Tibial artery (tissue), 4 donors: ENCODE measurements at regions not wholly inside any gene's neighbourhood (a gene's known extent, or its start where the extent isn't known, plus 50 kb on each side); places are given as distances from the start of the nearest gene placed in this dataset.

Source experiments
- DNase-seq, 2 donors: peaks; one replicate each; pipeline ENCODE4 v3.0.0-alpha.2; 2019
- H3K27ac ChIP-seq, 2 donors: fragments of 200-600 bp; sonication (generic) in 1 of 2; 1 replicate in 1 of 2; 2 replicates in 1 of 2; pipeline ENCODE4 v1.5.1; 2018 to 2019; ENCODE audit warnings: mild to moderate bottlenecking in 1 of 2
- H3K27me3 ChIP-seq, 2 donors: fragments of 200-600 bp; sonication (generic) in 1 of 2; one replicate each; pipeline versions ENCODE4 v1.5.1 to v1.6.0; 2016 to 2019
- H3K36me3 ChIP-seq, 3 donors: fragments of 200-600 bp; sonication (generic) in 2 of 3; one replicate each; pipeline ENCODE4 v1.5.1; 2016 to 2019; ENCODE audit warnings: mild to moderate bottlenecking in 2 of 3
- H3K4me1 ChIP-seq, 4 donors: fragments of 200-600 bp; sonication (generic) in 2 of 4; 1 replicate in 3 of 4; 2 replicates in 1 of 4; pipeline ENCODE4 v1.5.1; 2016 to 2019
- H3K4me3 ChIP-seq, 2 donors: fragments of 200-600 bp; sonication (generic) in 1 of 2; 1 replicate in 1 of 2; 2 replicates in 1 of 2; pipeline ENCODE4 v1.5.1; 2018 to 2019; ENCODE audit warnings: mild to moderate bottlenecking in 2 of 2
- H3K9me3 ChIP-seq, 3 donors: fragments of 200-600 bp; sonication (generic) in 1 of 3; one replicate each; pipeline ENCODE4 v1.5.1; 2016 to 2019
- intact Hi-C: fragments of 100-400 bp; cut with DNase I; formaldehyde crosslinking; loops from one replicate; pipeline ENCODE4 v1.15.0; 2023; ENCODE audit warnings: low total_unique reads
- TF ChIP-seq, protein P1 (sequence below), 2 experiments: fragments of 200-600 bp in 1 of 2; fragments of 450-650 bp in 1 of 2; IDR thresholded peaks; one replicate each; pipeline ENCODE4 v1.5.1; 2017 to 2019; ENCODE audit warnings: antibody characterized with exemption in 2 of 2, mild to moderate bottlenecking in 1 of 2, moderate library complexity in 1 of 2

DNA sequence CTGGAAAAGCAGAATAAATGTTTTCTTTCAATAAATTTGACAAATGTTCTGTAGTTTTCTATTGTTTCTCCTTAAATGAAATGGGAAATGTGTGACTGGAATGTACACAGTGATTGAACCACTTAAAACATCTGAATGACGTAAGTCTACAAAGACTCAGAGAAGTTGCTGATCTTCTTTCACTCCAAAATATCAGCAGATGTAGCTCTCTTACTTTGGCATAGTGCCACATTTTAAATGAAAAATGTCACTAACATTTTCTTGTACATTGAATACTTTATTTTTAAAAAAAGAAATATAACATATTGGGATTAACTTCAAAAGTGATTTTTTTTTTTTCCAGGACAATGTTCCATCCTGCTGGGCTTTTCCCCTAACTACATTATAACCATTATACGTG, 565.6 kb downstream of the TMEM182 start:
- Histone ChIP-seq H3K36me3 (no peaks in the 10 kb centered on the region), H3K4me3 (no peak overlapping the region), H3K27me3 (no peaks in the 10 kb centered on the region), H3K9me3 (no peaks in the 10 kb centered on the region), H3K4me1 (no peaks in the 10 kb centered on the region), H3K27ac (no peak overlapping the region)
- no peak for DNase-seq
- intact Hi-C loops, result no loop called here
- TF ChIP-seq, protein P1, sequence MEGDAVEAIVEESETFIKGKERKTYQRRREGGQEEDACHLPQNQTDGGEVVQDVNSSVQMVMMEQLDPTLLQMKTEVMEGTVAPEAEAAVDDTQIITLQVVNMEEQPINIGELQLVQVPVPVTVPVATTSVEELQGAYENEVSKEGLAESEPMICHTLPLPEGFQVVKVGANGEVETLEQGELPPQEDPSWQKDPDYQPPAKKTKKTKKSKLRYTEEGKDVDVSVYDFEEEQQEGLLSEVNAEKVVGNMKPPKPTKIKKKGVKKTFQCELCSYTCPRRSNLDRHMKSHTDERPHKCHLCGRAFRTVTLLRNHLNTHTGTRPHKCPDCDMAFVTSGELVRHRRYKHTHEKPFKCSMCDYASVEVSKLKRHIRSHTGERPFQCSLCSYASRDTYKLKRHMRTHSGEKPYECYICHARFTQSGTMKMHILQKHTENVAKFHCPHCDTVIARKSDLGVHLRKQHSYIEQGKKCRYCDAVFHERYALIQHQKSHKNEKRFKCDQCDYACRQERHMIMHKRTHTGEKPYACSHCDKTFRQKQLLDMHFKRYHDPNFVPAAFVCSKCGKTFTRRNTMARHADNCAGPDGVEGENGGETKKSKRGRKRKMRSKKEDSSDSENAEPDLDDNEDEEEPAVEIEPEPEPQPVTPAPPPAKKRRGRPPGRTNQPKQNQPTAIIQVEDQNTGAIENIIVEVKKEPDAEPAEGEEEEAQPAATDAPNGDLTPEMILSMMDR (IDR thresholded peaks at IDR 0.05), result no peak

DNA sequence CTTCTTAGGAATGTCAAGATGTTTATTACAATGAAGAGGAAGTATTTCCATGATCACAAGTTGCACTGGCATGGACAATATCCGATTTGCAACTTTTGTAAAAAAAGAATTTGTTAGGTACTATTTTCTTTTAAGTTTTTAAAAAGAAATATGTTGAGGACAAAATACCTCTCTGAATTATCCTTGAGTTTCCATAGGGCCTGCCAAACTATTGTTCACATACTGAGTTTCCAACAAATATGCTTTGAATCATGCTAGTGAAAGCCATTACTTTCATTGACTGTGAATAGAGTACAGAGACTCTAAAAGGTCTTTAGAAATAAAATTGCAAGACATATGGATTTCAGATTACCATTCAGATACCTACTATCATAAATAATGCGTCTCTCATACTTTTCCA, 566.1 kb downstream of the TMEM182 start:
- no peaks in the 10 kb centered on the region for H3K36me3 ChIP-seq
- H3K9me3 ChIP-seq, result no peaks in the 10 kb centered on the region
- TF ChIP-seq, protein P1 (IDR thresholded peaks at IDR 0.05), result no peak
- no peaks in the 10 kb centered on the region for H3K27me3 ChIP-seq
- no peak overlapping the region for H3K4me3 ChIP-seq
- no peak for DNase-seq
- H3K27ac ChIP-seq, result no peak overlapping the region
- intact Hi-C loops, result no loop called here
- no peaks in the 10 kb centered on the region for H3K4me1 ChIP-seq

DNA sequence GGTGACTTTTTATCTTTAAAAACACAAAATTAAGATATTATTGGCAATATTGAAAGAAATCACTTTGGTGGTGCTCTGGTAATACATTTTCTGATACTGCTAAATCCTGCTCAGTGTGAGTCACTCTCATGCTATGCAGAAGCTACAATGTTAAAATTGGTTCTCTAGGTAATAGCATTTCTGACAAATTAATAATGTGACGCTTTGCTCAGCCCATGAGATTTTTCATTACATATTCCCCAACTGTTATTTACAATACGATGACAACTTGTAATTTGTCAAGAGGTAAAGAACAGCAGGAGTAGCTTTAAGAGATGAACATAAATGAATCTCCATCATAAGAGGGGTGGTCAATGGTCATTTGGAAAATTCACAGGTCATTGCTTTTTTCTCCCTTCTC, 573.6 kb downstream of the TMEM182 start:
- H3K27ac ChIP-seq, result no peak overlapping the region
- no peak for DNase-seq
- H3K4me1 ChIP-seq, result no peaks in the 10 kb centered on the region
- H3K4me3 ChIP-seq, result no peak overlapping the region
- no peaks in the 10 kb centered on the region for H3K9me3 ChIP-seq
- H3K27me3 ChIP-seq, result no peaks in the 10 kb centered on the region
- no peaks in the 10 kb centered on the region for H3K36me3 ChIP-seq
- TF ChIP-seq, protein P1 (IDR thresholded peaks at IDR 0.05), result no peak
- intact Hi-C loops, result no loop called here

DNA sequence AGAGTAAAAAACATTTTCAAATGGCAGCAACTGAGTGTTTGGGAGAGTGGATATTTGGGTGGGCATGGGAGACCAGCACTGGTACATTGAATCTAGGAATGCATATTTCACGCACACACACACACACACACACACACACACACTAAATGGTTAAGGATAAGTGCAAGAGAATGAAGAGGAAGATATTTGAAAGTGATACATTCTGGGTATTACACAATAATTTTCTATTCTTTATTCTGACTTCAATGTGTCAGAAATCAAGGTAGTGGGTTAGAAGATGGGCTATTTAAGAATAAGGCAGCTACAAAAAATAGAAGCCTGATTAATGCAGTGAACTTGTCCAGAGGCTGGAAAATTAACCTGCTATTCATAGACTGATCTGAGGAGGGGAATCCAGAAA, 577.0 kb downstream of the TMEM182 start:
- intact Hi-C loops, result no loop called here
- H3K27ac ChIP-seq, result no peak overlapping the region
- H3K4me1 ChIP-seq, result no peaks in the 10 kb centered on the region
- H3K4me3 ChIP-seq, result no peak overlapping the region
- no peak for DNase-seq
- peaks cover 0 to 4% (median 0%) of the 10 kb centered on the region in 3 donors for H3K9me3 ChIP-seq
- H3K36me3 ChIP-seq, result no peaks in the 10 kb centered on the region
- no peaks in the 10 kb centered on the region for H3K27me3 ChIP-seq
- TF ChIP-seq, protein P1 (IDR thresholded peaks at IDR 0.05), result no peak

DNA sequence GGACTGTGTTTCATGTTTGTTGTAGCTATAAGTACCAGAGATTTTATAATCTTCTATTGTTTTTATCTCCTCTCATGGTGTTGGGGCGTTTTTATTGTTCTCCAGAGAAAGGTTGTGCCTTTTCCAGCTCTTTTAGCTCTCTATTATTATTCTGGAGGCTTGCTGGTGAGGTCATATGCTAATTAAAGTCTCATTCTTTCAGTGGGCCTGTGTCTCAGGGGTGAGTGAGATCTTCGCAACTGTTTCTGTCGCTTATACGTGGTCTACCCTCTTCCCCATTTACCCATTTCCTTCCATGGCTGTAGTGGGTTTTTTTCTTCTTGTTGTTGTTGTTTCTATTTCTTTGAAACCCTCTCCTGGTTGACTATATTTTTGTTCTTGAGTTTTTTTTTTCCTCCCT, 584.9 kb downstream of the TMEM182 start:
- no peak for DNase-seq
- TF ChIP-seq, protein P1 (IDR thresholded peaks at IDR 0.05), result no peak
- peaks cover 0 to 5% (median 3%) of the 10 kb centered on the region in 3 donors for H3K9me3 ChIP-seq
- H3K36me3 ChIP-seq, result no peaks in the 10 kb centered on the region
- intact Hi-C loops, result no loop called here
- no peaks in the 10 kb centered on the region for H3K27me3 ChIP-seq
- H3K4me1 ChIP-seq, result no peaks in the 10 kb centered on the region
- H3K27ac ChIP-seq, result no peak overlapping the region
- no peak overlapping the region for H3K4me3 ChIP-seq

DNA sequence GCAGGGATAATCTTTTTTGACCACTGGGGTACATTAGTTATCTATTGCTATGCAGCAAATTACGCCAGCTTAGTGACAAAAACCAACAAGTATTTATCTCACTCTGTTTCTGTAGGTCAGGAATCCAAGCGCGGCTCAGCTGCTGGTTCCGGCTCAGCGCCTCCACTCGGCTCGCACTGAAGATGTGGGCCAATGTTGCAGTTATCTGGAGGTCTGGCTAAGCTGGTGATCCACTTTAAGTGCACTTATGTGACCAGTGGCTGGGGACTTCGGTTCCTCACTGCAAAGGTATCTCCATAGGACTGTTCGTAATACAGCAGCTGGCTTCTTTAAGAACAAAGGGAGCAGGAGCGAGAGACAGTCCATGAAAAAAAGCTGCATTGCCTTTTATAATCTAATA, 591.9 kb downstream of the TMEM182 start:
- Histone ChIP-seq H3K36me3 (no peaks in the 10 kb centered on the region), H3K27me3 (no peaks in the 10 kb centered on the region), H3K4me1 (no peaks in the 10 kb centered on the region), H3K9me3 (no peaks in the 10 kb centered on the region), H3K27ac (no peak overlapping the region), H3K4me3 (no peak overlapping the region)
- intact Hi-C loops, result no loop called here
- TF ChIP-seq, protein P1 (IDR thresholded peaks at IDR 0.05), result no peak
- DNase-seq, result no peak
